Loucy (cell line): ENCODE measurements at regions not wholly inside any gene's neighbourhood (a gene's known extent, or its start where the extent isn't known, plus 50 kb on each side); places are given as distances from the start of the nearest gene placed in this dataset.

ENCODE experiments used
- H2AFZ ChIP-seq: fragments of 200-600 bp; sonication (generic); 2 replicates; pipeline ENCODE4 v1.6.0; 2016; ENCODE audit warnings: antibody characterized with exemption, mild to moderate bottlenecking, low read length, moderate library complexity
- H3F3A ChIP-seq: fragments of 200-600 bp; 2 replicates; pipeline ENCODE4 v1.6.0; 2016; ENCODE audit warnings: antibody characterized with exemption, low read depth, mild to moderate bottlenecking
- H3K27me3 ChIP-seq: fragments of 200-600 bp; sonication (generic); 2 replicates; pipeline ENCODE4 v1.6.1; 2014; ENCODE audit warnings: low read length, mild to moderate bottlenecking; ENCODE audit not compliant: insufficient read depth, poor library complexity, severe bottlenecking
- H3K36me3 ChIP-seq: fragments of 200-600 bp; sonication (generic); 2 replicates; pipeline ENCODE4 v1.6.1; 2016; ENCODE audit warnings: low read length; ENCODE audit not compliant: insufficient read depth
- H3K4me1 ChIP-seq: fragments of 200-600 bp; sonication (generic); 2 replicates; pipeline ENCODE4 v1.5.1; 2014; ENCODE audit warnings: low read length, mild to moderate bottlenecking; ENCODE audit not compliant: insufficient read depth, poor library complexity, severe bottlenecking
- H3K4me2 ChIP-seq: fragments of 200-600 bp; sonication (generic); 2 replicates; pipeline ENCODE4 v1.6.0; 2014; ENCODE audit warnings: antibody characterized with exemption, low read length, low read depth, mild to moderate bottlenecking; ENCODE audit not compliant: poor library complexity, severe bottlenecking
- H3K4me3 ChIP-seq: fragments of 200-600 bp; sonication (generic); 2 replicates; pipeline ENCODE4 v1.5.1; 2014; ENCODE audit warnings: low read length, mild to moderate bottlenecking, mixed read lengths; ENCODE audit not compliant: poor library complexity, severe bottlenecking
- H3K79me2 ChIP-seq: fragments of 200-600 bp; sonication (generic); 2 replicates; pipeline ENCODE4 v1.6.1; 2014; ENCODE audit warnings: low read length; ENCODE audit not compliant: insufficient read depth
- H3K9ac ChIP-seq: fragments of 200-600 bp; sonication (generic); 2 replicates; pipeline ENCODE4 v1.6.0; 2014; ENCODE audit warnings: mild to moderate bottlenecking, low read depth, low read length, moderate library complexity; ENCODE audit not compliant: poor library complexity, severe bottlenecking
- H3K9me2 ChIP-seq: fragments of 200-600 bp; sonication (generic); replicated peaks from 2 replicates; pipeline ENCODE4 v1.6.1; 2016; ENCODE audit warnings: low read depth, low read length, mixed read lengths
- H3K9me3 ChIP-seq: fragments of 200-600 bp; sonication (generic); 2 replicates; pipeline ENCODE4 v1.6.1; 2014; ENCODE audit warnings: mild to moderate bottlenecking, antibody characterized with exemption, low read length, low read depth; ENCODE audit not compliant: insufficient read depth
- H4K20me1 ChIP-seq: fragments of 200-600 bp; sonication (generic); 2 replicates; pipeline ENCODE4 v1.6.0; 2014; ENCODE audit warnings: antibody characterized with exemption, low read length, mild to moderate bottlenecking; ENCODE audit not compliant: insufficient read depth, poor library complexity, severe bottlenecking
- EZH2phosphoT487 ChIP-seq: fragments of 200-600 bp; IDR thresholded peaks from 2 replicates; pipeline ENCODE4 v1.6.1; 2018; ENCODE audit warnings: antibody characterized with exemption, mild to moderate bottlenecking, moderate library complexity, borderline replicate concordance
- TF ChIP-seq, protein P1 (sequence below): fragments of 200-600 bp; sonication (generic); conservative IDR thresholded peaks from 2 replicates; pipeline ENCODE4 v1.5.1; 2014; ENCODE audit warnings: mild to moderate bottlenecking, antibody characterized with exemption, low read length

- H3K4me3 ChIP-seq, result no peak overlapping the region
- no peaks in the 10 kb centered on the region for H3K36me3 ChIP-seq
- H3K27me3 ChIP-seq, result no peaks in the 10 kb centered on the region
- H3F3A ChIP-seq, result no peaks in the 10 kb centered on the region
- H3K79me2 ChIP-seq, result no peaks in the 10 kb centered on the region
- H3K4me1 ChIP-seq, result no peaks in the 10 kb centered on the region
- no peak overlapping the region for H2AFZ ChIP-seq
- no peaks in the 10 kb centered on the region for H3K9me3 ChIP-seq
- H3K9me2 ChIP-seq, result no peaks in the 10 kb centered on the region
- H3K9ac ChIP-seq, result no peak overlapping the region
- H4K20me1 ChIP-seq, result no peaks in the 10 kb centered on the region
- no peak overlapping the region for H3K4me2 ChIP-seq
- TF ChIP-seq, protein P1, sequence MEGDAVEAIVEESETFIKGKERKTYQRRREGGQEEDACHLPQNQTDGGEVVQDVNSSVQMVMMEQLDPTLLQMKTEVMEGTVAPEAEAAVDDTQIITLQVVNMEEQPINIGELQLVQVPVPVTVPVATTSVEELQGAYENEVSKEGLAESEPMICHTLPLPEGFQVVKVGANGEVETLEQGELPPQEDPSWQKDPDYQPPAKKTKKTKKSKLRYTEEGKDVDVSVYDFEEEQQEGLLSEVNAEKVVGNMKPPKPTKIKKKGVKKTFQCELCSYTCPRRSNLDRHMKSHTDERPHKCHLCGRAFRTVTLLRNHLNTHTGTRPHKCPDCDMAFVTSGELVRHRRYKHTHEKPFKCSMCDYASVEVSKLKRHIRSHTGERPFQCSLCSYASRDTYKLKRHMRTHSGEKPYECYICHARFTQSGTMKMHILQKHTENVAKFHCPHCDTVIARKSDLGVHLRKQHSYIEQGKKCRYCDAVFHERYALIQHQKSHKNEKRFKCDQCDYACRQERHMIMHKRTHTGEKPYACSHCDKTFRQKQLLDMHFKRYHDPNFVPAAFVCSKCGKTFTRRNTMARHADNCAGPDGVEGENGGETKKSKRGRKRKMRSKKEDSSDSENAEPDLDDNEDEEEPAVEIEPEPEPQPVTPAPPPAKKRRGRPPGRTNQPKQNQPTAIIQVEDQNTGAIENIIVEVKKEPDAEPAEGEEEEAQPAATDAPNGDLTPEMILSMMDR, result no peak
- no peak for TF ChIP-seq EZH2phosphoT487
Measured at GRCh38 chr11:116638463-116638862, 134.3 kb downstream of the BUD13 start.

DNA sequence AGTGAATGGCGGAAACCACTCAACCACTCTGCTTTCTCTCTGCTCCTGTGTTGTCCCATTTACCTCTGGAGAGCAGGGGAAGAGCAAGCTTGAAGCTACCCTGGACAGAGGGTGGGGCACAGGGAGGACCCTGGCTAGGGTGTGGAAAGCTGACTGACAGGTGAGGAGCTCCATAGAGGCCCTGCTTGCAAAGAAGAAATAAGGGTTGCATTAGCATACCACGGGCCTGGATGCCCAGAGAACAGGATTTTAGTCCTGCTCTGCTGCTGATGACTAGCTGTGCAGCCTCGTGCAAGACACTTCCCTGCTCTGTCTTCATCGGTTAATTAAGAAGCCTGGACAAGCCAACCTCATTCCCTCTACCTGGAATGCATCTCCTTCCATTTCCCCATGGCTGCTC is 135.0 kb downstream of the BUD13 start:
- Histone ChIP-seq H3F3A (no peaks in the 10 kb centered on the region), H3K4me3 (no peak overlapping the region), H3K4me1 (no peaks in the 10 kb centered on the region), H3K36me3 (no peaks in the 10 kb centered on the region), H3K9me2 (no peaks in the 10 kb centered on the region), H2AFZ (no peak overlapping the region), H3K9ac (no peak overlapping the region), H3K9me3 (no peaks in the 10 kb centered on the region), H3K27me3 (no peaks in the 10 kb centered on the region), H3K79me2 (no peaks in the 10 kb centered on the region), H3K4me2 (no peak overlapping the region), H4K20me1 (no peaks in the 10 kb centered on the region)
- TF ChIP-seq EZH2phosphoT487, result no peak
- TF ChIP-seq, protein P1, result no peak

DNA sequence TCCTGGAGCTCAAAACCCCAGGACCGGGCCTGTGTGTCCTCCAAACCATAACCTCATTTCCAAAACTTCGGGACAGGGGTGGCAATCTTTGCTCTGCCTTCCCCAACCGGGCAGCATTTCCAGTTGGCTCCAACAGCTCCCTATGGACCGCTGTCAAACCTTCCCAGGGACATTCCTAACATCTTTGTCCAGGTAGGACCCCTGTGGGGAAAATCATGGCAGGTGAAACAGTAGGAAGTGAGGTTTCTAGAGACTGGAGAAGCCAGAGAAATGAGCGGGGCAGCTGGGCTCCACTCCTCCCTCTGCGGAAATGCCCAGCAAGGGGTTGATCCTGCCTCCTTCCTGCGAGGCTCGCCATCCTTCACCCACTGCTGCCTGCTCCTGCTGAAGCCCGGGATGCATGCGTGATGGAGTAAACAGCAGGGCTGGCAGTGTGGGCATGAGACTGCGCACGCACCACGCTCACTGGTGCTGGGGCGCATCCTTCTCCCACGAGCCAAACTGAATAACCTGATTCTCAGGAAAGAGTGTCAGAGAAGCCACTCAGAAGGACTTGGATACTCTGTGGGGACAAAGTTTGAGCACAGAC is 136.4 kb downstream of the BUD13 start:
- Histone ChIP-seq H3K4me1 (no peaks in the 10 kb centered on the region), H3K9ac (no peak overlapping the region), H2AFZ (no peak overlapping the region), H3K9me3 (no peaks in the 10 kb centered on the region), H3K27me3 (no peaks in the 10 kb centered on the region), H3K36me3 (no peaks in the 10 kb centered on the region), H3K9me2 (no peaks in the 10 kb centered on the region), H4K20me1 (no peaks in the 10 kb centered on the region), H3K4me3 (no peak overlapping the region), H3K4me2 (no peak overlapping the region), H3F3A (no peaks in the 10 kb centered on the region), H3K79me2 (no peaks in the 10 kb centered on the region)
- TF ChIP-seq, protein P1, result no peak
- no peak for TF ChIP-seq EZH2phosphoT487
